Retinal pigment epithelial cell (primary cell): ENCODE measurements at regions not wholly inside any gene's neighbourhood (a gene's known extent, or its start where the extent isn't known, plus 50 kb on each side); places are given as distances from the start of the nearest gene placed in this dataset.

Experiments
- DNase-seq: peaks from one replicate; pipeline ENCODE4 v3.0.0-alpha.2; 2010; ENCODE audit warnings: low read depth
- H3K4me3 ChIP-seq: 2 replicates; pipeline ENCODE4 v1.5.1; 2011; ENCODE audit warnings: mild to moderate bottlenecking, low read length, control low read depth, moderate library complexity
- CTCF ChIP-seq: conservative IDR thresholded peaks from 2 replicates; pipeline ENCODE4 v1.5.1; 2011; ENCODE audit warnings: low read depth, low read length, control low read depth, inconsistent platforms

DNA sequence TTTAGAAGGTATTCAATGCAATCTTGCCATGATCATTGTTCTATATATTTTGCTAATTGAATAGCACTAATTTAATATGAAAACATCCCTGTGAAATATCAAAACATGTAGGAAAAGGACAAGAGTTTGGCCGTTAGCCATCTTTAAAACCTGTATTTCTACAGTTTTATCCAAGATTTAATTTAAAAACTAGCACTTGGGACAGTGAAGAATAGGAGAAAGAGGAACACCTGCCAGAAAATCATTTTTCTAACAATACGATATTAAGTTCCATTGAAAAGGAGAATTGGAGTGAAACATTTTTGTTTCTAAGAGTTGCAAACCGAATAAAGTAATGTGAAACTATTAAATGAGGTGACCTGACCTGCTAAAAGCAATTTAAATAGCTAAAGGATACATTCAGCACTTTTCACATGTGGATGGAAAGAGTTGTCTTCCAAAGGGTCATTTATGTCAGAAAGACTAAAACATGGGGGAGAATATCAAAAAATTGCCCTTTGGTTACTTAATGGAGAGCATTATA is 1673.6 kb upstream of the MIR17HG start:
- no peak overlapping the region for H3K4me3 ChIP-seq
- TF ChIP-seq CTCF = no peak
- no peak for DNase-seq

DNA sequence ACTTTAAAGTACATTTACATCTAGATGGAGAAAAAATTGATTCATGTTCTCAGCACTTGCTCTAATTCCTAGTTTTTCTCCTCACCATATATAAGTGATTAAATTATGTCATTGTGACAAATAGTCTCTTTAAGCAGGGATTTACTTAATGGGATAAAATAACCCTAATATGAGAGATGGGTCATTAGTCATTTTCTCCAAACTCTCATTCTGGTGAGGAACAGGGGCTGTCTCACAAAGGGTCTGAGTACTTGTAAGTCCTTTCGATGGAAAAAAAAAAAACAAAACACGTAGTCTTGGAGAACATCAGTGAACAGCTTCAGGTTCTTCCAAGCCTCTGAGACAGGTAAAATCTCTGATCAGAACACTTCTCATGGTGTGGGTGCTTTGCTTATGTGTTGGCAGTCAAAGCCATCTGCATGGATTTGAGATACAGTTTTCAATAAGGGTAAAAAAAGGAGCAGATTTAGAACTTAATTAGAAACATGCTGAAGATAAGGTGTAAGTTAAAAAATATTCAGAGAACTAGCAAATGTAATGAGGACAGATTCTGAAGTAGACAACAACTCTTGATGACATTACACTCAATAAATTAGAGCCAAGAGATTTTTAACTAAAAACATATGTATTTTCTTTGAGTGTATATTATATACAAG is 1668.9 kb upstream of the MIR17HG start:
- no peak for TF ChIP-seq CTCF
- DNase-seq = no peak

DNA sequence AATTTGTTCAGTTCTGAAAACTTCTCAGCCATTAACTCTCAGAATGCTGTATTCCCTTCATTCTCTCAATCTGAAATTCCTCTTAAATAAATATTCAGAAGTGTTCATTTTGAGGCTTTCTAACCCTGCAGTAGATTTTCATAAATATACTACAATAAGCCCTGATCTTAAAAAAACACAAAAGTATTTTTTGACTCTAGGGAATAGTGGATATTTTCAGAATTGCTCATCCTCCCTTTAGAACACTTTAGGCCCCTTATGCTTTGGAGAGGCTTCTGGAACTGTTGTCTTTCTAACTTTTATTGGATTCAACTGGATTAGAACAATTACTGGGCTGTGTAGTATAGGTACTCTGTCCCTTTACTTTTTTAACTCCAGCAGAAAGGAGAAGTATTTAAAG is 1662.6 kb upstream of the MIR17HG start:
- no peak for DNase-seq
- H3K4me3 ChIP-seq = no peak overlapping the region
- TF ChIP-seq CTCF = no peak

More for the DNA sequence above, 1668.9 kb upstream of the MIR17HG start:
- H3K4me3 ChIP-seq = no peak overlapping the region

DNA sequence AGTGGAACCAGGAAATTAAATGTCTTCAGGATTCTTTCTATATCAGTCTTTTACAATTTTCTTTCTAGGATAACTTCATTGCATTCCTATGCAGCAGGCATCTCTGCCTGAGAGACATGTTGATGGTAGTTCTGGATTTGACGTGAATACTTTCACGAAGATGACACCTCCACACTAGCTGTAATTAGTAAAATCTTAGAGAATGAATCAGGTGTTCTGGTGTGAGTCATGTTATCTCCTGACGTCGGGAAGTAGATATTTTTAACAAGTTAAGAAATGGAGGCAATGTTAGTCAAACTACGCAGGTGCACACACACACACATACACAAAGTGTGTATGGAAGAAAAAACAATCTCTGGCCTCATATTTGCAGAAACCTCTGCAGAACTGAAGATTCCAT is 1661.3 kb upstream of the MIR17HG start:
- no peak overlapping the region for H3K4me3 ChIP-seq
- TF ChIP-seq CTCF = no peak
- DNase-seq = no peak

GRCh38 chr13:89687066-89687465 is 1660.4 kb upstream of the MIR17HG start:
- H3K4me3 ChIP-seq = no peak overlapping the region
- TF ChIP-seq CTCF = no peak
- DNase-seq = no peak

- peak; percentile 14 for DNase-seq
- TF ChIP-seq CTCF = no peak
- no peak overlapping the region for H3K4me3 ChIP-seq
These were observed 1658.6 kb upstream of the MIR17HG start for GRCh38 chr13:89688918-89689317.

- no peak overlapping the region for H3K4me3 ChIP-seq
- TF ChIP-seq CTCF = no peak
These were observed 1653.0 kb upstream of the MIR17HG start for GRCh38 chr13:89694451-89694850.

More at GRCh38 chr13:89694451-89694850, 1653.0 kb upstream of the MIR17HG start:
- no peak for DNase-seq
